A204.1 (cell line): ENCODE measurements at regions not wholly inside any gene's neighbourhood (a gene's known extent, or its start where the extent isn't known, plus 50 kb on each side); places are given as distances from the start of the nearest gene placed in this dataset.

Source experiments
- FAIRE-seq: peaks from 2 replicates; lab custom pipeline; 2012; peaks lifted over from hg19 to GRCh38; lab: Jason Lieb, UNC

DNA sequence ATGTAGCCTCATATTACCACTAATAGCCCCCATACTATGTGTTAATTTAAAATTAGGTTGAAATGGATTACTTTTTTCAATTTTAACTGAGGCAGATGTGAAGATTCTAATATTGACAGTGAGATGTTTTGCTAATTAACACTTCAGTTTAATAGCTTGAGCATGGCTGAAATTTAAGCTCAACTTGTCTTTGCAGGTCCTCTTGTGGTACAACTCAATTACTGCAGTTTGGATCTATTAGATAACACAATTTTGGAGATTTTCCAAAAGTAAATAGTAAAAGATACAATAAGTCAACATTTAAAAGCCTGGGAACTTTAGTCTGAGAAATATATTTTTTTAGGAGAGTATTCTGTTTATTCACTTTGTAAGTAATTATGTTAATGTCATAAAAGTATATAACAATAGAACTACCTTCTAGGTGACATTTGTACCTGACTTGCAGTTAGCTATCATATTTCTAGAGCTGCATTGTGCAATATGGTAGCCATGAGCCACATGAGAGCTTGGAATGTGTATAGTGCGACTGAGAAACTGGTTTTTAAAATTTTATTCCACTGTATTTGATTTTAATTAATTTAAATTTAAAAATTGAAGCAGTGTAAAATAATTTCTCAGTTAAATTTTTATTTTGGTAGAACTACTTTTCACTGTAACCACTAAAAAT is 73.1 kb upstream of the FMR1 start:
- FAIRE-seq = no peak

DNA sequence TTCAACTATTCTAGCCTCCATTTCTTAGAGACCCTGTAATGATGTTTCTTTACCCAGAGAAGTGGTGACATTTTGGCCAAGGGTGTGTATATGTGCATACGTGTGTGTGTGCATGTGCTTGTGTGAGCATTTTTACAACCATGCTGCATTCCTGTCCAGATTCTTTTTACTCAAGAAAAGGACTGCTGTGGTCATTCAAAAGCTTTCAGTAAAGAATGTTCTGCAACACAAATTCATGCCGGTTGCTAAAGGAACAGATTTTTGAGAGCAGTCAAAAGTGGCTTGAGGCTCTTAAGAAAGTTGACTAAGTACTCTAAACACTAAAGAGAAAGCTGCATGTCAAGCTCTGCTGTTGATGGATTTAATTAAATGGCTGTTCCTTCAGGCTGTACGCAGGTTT is 65.0 kb upstream of the FMR1 start:
- no peak for FAIRE-seq

DNA sequence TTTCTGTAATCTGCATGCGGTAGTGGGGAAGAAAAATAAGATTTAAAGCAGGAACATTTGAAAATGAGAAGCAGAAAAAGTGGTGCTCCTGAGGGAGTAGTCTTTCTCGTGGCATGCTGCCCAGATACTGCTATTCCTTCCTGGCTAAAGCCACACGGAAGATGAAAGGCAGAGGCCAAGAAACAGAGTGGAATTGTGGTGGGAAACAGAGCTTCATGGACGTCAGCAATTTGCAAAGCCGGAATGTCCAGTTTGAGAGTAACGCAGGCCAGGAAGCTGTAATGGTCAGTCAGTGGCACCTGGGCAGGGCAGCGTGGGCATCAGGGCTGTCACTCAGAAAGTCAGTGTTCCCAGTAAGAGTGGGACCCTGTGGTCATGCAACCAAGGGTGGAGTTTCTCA is 63.7 kb upstream of the FMR1 start:
- FAIRE-seq = no peak

DNA sequence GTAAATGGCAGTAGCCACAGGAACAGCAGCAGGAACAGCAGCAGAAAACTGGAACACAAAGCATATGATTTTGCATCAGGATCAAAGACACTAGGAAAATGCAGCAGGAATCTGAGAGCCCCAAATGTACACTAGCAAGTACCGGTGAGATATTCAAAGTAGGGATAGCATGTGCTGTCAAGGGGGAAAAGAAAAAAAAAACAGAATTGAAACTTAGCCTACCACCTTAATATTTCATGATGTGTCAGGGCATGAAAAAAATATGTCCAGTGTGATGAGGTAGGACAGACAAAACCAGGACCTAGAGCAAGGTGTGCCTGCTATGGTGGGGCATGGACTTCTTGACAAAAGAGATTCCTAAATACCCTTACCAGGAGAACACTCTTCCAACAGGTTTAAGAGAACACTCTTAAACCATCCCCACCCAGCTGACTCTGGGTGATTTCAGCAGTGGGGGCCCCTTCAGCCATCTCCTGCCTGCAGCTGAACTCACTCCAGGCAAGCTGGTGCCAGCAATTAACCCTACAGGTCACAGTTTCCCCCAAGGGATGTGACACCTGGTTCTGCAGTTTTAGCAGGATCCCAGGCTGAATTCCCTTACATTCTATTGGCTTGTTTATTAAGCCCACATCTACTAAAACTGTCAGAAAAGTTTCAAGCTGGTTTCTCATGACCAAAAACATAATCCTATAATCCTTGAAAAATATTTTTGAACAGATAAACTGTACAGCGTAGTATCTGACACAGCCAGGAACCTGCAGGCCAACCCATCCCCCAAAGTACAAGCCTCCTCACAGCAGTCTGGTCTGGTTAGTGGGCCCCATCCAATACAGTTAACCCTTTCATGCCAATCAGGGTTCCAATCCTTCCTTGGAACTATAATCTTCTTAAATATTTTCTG is 62.9 kb upstream of the FMR1 start:
- no peak for FAIRE-seq

DNA sequence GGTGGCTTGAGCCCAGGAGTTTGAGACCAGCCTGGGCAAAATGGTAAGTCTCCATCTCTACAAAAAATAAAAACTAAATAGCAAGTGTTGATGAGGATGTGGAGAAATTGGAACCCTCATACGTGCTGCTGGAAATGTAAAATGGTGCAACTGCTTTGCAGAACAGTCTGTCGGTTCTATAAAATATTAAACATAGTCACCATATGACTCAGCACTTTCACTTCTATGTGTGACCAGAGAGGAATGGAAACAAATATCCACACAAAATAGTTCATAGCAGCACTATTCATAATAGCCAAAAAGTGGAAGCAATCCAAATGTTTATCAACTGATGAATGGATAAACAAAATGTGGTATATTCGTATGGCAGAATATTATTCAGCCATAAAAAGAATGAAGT is 60.8 kb upstream of the FMR1 start:
- FAIRE-seq = no peak

DNA sequence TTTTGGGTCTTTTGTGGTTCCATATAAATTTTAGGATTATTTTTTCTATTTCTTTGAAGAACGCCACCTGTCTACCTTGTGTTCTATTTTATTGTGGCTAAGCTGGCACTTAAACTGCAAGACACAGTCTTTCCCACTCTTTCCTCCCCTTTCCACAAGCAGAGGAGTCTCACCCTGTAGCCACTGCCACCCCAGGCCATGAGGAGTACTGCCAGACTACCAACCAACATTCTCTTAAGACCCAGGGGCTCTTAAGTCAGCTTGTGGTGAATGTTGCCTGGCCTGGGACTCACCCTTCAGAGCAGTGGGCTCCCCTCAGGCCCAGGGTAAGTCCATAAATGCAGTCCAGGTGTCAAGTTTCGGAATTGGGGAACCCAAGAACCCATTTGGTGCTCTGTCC is 58.0 kb upstream of the FMR1 start:
- no peak for FAIRE-seq

DNA sequence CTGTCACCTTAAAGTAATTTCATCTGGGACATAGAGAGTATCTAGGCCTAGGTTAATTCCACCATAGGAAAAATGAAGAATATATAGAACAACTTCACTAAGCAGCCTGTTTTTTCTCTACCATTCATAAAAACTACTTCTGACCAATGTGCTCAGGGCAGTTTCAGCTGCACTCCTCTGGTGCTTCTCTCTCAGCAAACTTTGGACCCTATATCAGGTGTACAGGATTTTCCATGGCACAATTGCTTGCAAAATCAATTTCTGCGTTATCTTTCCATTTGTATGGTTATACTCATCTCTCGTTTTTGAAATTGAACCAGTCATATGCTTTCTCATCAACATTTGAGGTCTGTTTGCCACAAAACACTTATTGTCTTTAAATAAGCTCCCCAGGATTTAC is 52.1 kb upstream of the FMR1 start:
- FAIRE-seq = no peak
